C4-2B (cell line): ENCODE measurements at regions not wholly inside any gene's neighbourhood (a gene's known extent, or its start where the extent isn't known, plus 50 kb on each side); places are given as distances from the start of the nearest gene placed in this dataset.

Experiments used
- ZFX ChIP-seq: fragments of 450-650 bp; IDR thresholded peaks from 2 replicates; pipeline ENCODE4 v1.6.1; 2017
- TF ChIP-seq, protein P1 (sequence below): fragments of 450-650 bp; conservative IDR thresholded peaks from 2 replicates; pipeline ENCODE4 v1.5.1; 2017; ENCODE audit warnings: mild to moderate bottlenecking

DNA sequence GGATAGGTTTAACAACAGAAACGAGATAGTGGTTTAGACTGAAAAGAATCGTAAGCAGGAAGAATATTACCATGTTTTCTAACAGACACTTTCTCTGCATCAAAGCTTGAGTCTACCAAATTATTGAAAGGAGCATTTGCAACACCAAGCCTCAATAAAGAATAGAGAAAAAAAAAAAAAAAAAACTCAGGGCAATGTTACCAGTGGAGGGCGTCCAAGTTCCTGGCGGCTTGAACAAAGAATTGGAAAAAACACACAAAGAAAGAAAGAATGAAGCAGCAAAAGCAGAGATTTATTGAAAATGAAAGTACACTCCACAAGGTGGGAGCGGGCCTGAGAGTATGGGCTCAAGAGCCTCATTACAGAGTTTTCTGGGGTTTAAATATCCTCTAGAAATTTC, 686.5 kb upstream of the ADGRL2 start:
- TF ChIP-seq, protein P1, sequence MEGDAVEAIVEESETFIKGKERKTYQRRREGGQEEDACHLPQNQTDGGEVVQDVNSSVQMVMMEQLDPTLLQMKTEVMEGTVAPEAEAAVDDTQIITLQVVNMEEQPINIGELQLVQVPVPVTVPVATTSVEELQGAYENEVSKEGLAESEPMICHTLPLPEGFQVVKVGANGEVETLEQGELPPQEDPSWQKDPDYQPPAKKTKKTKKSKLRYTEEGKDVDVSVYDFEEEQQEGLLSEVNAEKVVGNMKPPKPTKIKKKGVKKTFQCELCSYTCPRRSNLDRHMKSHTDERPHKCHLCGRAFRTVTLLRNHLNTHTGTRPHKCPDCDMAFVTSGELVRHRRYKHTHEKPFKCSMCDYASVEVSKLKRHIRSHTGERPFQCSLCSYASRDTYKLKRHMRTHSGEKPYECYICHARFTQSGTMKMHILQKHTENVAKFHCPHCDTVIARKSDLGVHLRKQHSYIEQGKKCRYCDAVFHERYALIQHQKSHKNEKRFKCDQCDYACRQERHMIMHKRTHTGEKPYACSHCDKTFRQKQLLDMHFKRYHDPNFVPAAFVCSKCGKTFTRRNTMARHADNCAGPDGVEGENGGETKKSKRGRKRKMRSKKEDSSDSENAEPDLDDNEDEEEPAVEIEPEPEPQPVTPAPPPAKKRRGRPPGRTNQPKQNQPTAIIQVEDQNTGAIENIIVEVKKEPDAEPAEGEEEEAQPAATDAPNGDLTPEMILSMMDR, result peak; percentile 50
- no peak for TF ChIP-seq ZFX
